Epidermal melanocyte (primary cell): ENCODE measurements at regions not wholly inside any gene's neighbourhood (a gene's known extent, or its start where the extent isn't known, plus 50 kb on each side); places are given as distances from the start of the nearest gene placed in this dataset.
"Not testable (repeated sequence)": the region's sequence is repeated elsewhere in the genome, so short reads cannot be mapped to it uniquely, and the experiment has no call there.

Experiments
- DNase-seq: peaks from one replicate; pipeline ENCODE4 v3.0.0; 2011; ENCODE audit warnings: low spot score; ENCODE audit not compliant: insufficient read length

DNA sequence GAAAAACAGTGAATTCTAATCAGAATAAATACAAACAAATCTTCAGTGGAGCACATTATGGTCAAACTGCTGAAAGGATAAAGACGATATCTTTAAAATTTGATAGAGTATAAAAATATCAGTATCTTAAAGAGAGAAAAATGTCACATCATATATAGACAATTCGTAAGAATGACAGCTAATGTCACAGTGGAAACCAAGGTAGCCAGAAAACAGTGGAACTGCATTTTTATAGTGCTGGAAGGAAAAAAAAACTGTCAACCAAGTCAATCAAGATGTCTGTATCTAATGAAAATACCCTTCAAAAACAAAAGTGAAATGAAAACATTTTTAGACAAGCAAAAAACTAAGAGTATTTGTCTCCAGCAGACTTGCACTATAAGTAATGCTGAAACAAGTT lies 73.4 kb upstream of the HMGXB4 start:
- no peak for DNase-seq

GRCh38 chr22:35186492-35186891 lies 70.8 kb upstream of the HMGXB4 start:
- DNase-seq = no peak

DNA sequence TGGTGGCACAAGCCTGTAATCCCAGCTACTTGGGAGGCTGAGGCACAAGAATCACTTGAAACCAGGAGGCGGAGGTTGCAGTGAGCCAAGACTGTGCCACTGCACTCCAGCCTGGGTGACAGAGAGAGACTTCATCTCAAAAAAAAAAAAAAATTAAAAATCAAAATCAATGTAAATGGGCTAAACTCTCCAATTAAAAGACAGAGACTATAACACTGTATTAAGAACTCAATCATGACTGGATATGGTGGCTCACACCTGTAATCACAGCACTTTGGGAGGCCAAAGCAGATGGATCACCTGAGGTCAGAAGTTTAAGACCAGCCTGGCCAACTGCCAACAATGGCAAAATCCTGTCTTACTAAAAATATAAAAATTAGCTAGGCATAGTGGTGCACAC lies 68.4 kb upstream of the HMGXB4 start:
- DNase-seq = not testable (repeated sequence)

DNA sequence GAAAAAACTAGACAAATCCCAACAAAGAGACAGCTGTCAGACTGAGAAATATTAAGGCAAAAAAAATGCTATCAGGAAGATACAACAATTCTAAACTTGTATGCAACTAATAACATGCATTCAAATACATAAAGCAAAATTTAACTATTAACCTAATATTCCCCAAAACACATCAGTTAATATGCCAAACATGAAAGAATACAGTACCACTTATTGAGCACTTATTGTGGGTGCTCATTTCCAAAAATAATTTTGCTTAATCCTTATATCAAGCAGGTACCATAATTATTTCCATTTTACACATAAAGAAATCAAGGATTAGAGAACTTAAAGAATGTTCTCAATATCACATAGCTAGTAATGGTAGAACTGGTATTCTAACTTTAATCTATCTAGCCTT lies 67.7 kb upstream of the HMGXB4 start:
- no peak for DNase-seq

- DNase-seq = no peak
Measured at GRCh38 chr22:35191412-35191811, 65.9 kb upstream of the HMGXB4 start.

DNA sequence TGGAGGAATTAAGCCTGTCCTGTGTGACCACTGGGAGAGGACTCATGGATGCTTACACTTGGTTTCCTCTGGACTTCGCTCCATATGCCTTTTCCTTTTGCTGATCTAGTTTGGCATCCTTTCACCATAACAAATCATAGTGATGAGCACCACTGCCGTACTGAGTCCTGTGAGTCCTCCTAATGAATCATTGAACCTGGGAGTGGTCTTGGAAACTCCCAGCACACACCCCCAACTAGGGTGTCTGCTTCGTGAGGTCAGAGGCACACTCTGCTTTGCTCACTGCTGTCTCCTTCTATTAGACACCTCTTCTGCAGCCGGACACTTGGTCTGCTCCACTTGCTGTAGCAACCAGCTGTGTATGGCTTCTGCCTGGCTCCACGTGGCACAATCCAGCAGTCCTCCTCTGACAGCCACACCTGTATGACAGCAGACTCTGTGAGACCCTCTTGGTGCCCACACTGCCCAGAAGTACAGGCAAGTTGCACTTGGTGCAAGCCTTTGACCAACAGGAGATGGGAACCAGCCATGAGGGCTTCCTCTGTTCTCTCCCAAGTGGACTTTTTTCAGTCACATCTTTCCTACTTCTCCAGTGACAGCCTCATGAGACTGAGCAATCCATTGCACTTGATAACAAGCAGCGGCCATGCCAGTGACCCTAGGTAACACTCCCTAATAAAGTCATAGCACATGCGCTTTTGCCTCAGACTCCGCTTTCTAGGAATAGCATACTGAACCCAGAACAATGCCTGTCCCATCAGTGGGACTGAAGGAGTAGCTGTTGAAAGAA lies 65.0 kb upstream of the HMGXB4 start:
- DNase-seq = no peak

GRCh38 chr22:35195226-35195625 lies 62.1 kb upstream of the HMGXB4 start:
- no peak for DNase-seq

GRCh38 chr22:35195821-35196220 lies 61.5 kb upstream of the HMGXB4 start:
- DNase-seq = no peak

DNA sequence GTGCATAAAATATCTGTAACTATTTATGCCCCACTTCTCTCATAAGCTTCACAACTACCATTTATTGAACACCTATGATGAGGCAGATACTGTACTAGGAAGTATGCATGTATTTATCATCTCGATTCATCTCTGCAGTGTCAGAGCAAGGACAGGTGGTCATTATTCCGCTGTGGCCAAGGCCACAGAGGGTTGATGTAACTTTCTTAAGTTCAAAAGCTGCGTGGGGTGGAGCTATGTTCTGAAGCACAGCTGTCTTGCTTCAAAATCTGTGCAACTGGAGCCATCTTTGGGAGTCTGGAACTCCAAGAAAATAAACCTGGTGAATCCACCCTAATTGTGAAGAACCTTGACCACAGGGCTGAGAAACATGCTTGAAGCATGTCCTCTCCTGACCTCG lies 60.2 kb upstream of the HMGXB4 start:
- DNase-seq = no peak

DNA sequence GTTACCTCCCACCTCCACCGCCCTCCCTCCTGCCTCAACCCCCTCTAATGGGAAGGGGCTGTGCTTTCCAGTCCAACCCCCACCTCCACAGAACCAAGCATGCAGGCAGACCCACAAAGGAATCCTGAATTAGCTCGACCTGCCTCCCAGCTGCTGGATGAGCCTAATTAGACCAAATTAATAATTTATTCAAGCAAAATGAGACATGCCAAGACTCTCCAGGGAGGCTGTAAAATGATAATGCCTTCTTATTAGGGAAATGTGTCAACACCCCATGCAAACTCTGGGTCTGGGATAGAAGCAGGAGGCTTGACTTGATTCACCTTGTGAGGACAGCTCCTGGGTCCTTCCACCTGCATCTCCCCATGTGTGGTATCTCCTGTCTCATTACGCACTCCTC lies 59.4 kb upstream of the HMGXB4 start:
- DNase-seq = no peak

DNA sequence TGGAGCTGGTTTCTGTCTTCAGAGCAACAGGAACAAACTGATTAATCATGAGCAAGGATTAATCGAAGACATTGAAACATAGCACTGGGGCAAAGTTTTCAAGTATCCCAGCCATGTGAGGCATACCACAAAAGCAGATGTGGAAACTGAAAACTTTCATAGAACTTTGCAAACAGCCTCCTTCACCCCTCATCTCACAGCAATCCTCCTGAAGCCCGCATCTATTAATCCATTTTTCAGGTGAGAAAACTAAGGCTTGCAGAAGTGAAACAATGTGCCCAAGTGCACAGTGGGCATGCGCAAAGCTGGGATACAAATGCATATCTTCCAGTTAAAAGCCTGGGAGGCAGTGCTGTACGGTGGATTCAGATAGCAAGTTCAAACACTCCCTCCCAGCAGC lies 58.6 kb upstream of the HMGXB4 start:
- no peak for DNase-seq

DNA sequence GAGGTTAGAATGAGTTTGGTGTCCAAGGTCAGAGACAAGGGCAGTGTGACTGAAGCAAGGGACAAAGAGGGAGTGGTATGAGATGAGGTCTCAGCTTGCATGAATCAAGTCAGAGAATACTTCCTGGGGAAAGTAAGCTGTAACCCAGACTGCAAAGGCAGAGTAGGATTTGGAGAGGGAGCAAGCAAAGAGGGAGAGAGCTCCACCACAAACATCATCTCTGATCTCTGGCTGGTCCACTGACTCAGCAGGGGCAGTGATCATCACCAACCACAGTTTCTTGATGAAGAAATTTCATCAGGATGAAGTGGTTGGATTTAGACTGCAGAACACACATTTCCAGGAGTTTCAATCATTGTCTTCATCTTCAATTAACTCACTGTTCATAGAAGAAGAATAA lies 54.9 kb upstream of the HMGXB4 start:
- no peak for DNase-seq

DNA sequence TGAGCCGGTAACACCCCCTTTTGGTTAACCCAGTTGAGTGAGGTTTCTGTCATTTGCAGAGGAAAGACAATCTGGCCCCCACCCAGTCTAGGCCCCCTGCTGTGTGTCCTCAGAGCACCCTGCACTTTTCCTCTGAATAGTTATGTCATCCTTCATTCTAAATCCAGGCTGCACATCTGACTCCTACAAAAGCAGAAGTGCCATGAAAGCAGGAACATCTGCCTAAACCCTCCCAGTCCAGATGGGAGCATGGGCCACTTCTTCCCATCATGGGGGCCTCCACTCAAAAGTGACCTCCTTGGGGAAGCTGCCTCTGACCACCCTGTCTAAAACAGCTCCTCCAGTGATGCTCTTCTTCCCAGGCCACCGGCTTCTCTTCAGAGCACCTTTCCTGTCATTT lies 53.7 kb upstream of the HMGXB4 start:
- DNase-seq = no peak

- DNase-seq = no peak
Measured at GRCh38 chr22:35204807-35205775, 52.2 kb upstream of the HMGXB4 start.

GRCh38 chr22:35205961-35206360 lies 51.3 kb upstream of the HMGXB4 start:
- DNase-seq = no peak

- no peak for DNase-seq
Measured at GRCh38 chr22:35206889-35207288, 50.4 kb upstream of the HMGXB4 start.
